Daoy (cell line): ENCODE measurements at regions not wholly inside any gene's neighbourhood (a gene's known extent, or its start where the extent isn't known, plus 50 kb on each side); places are given as distances from the start of the nearest gene placed in this dataset.

Source experiments
- DNase-seq: peaks from one replicate; pipeline ENCODE4 v3.0.0-alpha.2; 2015; ENCODE audit warnings: low read depth

GRCh38 chr5:25823330-25823873, 1178.6 kb upstream of the CDH10 start:
- DNase-seq: no peak
